T-helper 1 cell treated with Interleukin-12 subunit alpha and Interleukin-12 subunit beta and Interleukin-4 antibody, amounts not matched to agents 30 μg/mL and 1 μg/mL, for 36 hours (primary cell): ENCODE measurements at regions not wholly inside any gene's neighbourhood (a gene's known extent, or its start where the extent isn't known, plus 50 kb on each side); places are given as distances from the start of the nearest gene placed in this dataset.

Experiments used
- H3K27ac Mint-ChIP-seq: one replicate; pipeline ENCODE4 v1.8.0; 2021; ENCODE audit warnings: mild to moderate bottlenecking, mixed read lengths
- H3K27me3 Mint-ChIP-seq: one replicate; pipeline ENCODE4 v1.8.0; 2021; ENCODE audit warnings: low read depth, mixed read lengths
- H3K36me3 Mint-ChIP-seq: one replicate; pipeline ENCODE4 v1.8.0; 2021; ENCODE audit warnings: low read depth, mixed read lengths
- H3K4me1 Mint-ChIP-seq: one replicate; pipeline ENCODE4 v1.8.0; 2021; ENCODE audit warnings: low read depth, mixed read lengths
- H3K4me3 Mint-ChIP-seq: one replicate; pipeline ENCODE4 v1.8.0; 2021; ENCODE audit warnings: mild to moderate bottlenecking, moderate library complexity, mixed read lengths
- H3K9me3 Mint-ChIP-seq: one replicate; pipeline ENCODE4 v1.8.0; 2021; ENCODE audit warnings: mixed read lengths

DNA sequence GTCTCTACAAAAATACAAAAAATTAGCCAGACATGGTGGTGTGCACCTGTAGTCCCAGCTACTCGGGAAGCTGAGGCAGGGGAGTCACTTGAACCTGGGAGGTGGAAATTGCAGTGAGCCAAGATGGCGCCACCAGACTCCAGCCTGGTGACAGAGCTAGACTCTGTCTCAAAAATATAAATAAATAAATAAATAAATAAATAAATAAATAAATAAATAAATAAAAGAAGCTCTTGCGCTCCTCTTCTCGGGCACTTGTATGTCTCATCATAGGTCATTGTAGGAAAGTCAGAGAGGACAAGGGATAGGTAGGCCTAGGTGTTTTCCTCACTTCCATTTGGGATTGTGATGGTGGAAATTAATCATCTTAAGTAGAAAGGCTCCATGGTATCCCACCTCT lies 252.8 kb downstream of the PIK3R1 start:
- H3K36me3 Mint-ChIP-seq, result no peaks in the 10 kb centered on the region
- no peak overlapping the region for H3K27ac Mint-ChIP-seq
- no peak overlapping the region for H3K4me3 Mint-ChIP-seq
- no peaks in the 10 kb centered on the region for H3K4me1 Mint-ChIP-seq
- H3K27me3 Mint-ChIP-seq, result peaks cover 12% of the 10 kb centered on the region
- H3K9me3 Mint-ChIP-seq, result no peaks in the 10 kb centered on the region

GRCh38 chr5:68475476-68475983 lies 260.0 kb downstream of the PIK3R1 start:
- no peaks in the 10 kb centered on the region for H3K9me3 Mint-ChIP-seq
- H3K36me3 Mint-ChIP-seq, result no peaks in the 10 kb centered on the region
- peaks cover under 1% of the 10 kb centered on the region for H3K27me3 Mint-ChIP-seq
- H3K4me1 Mint-ChIP-seq, result no peaks in the 10 kb centered on the region
- H3K4me3 Mint-ChIP-seq, result no peak overlapping the region
- H3K27ac Mint-ChIP-seq, result no peak overlapping the region

- no peaks in the 10 kb centered on the region for H3K36me3 Mint-ChIP-seq
- no peaks in the 10 kb centered on the region for H3K9me3 Mint-ChIP-seq
These were observed 261.3 kb downstream of the PIK3R1 start for GRCh38 chr5:68476854-68477253.

GRCh38 chr5:68478301-68479095 lies 262.9 kb downstream of the PIK3R1 start:
- Mint-ChIP-seq H3K36me3 (no peaks in the 10 kb centered on the region), H3K4me1 (no peaks in the 10 kb centered on the region), H3K4me3 (no peak overlapping the region), H3K27ac (no peak overlapping the region), H3K9me3 (no peaks in the 10 kb centered on the region), H3K27me3 (peaks cover 13% of the 10 kb centered on the region)

More at GRCh38 chr5:68476854-68477253, 261.3 kb downstream of the PIK3R1 start:
- H3K4me1 Mint-ChIP-seq, result no peaks in the 10 kb centered on the region
- H3K27ac Mint-ChIP-seq, result no peak overlapping the region
- no peak overlapping the region for H3K4me3 Mint-ChIP-seq
- H3K27me3 Mint-ChIP-seq, result peaks cover 3% of the 10 kb centered on the region

- Mint-ChIP-seq H3K36me3 (no peaks in the 10 kb centered on the region), H3K27ac (no peak overlapping the region), H3K4me3 (no peak overlapping the region), H3K4me1 (no peaks in the 10 kb centered on the region), H3K27me3 (peaks cover 13% of the 10 kb centered on the region), H3K9me3 (no peaks in the 10 kb centered on the region)
These were observed 264.0 kb downstream of the PIK3R1 start for GRCh38 chr5:68479524-68479923.

DNA sequence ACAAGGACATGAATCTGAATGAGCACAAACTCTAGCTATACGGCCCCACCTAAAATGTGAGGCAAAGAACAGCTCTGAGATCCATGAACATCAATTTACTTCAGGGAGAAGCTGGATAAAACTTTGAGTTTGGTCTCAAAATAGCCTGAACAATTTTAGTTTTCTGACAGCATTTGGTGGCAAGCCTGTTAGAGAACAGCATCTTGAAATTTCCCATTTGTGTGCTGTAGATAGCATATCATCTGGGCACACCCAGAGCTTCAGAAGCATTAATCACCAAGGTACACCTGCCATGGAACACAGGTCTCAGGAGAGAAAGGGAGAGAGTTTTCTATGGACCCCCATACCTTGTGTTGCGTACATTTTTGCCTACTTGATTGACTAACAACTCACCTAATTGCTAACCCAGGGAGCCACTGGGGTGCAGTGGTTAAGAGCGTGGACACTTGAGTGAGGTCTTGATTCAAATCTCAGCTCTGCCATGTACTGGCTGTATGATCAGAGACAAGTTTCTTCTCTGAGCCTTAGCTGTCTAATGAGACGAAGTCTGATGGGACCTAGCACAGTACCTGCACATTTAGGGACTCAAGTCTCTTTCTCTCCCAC lies 264.9 kb downstream of the PIK3R1 start:
- H3K4me3 Mint-ChIP-seq, result no peak overlapping the region
- no peak overlapping the region for H3K27ac Mint-ChIP-seq
- no peaks in the 10 kb centered on the region for H3K9me3 Mint-ChIP-seq
- no peaks in the 10 kb centered on the region for H3K36me3 Mint-ChIP-seq
- H3K4me1 Mint-ChIP-seq, result no peaks in the 10 kb centered on the region
- peaks cover 13% of the 10 kb centered on the region for H3K27me3 Mint-ChIP-seq

DNA sequence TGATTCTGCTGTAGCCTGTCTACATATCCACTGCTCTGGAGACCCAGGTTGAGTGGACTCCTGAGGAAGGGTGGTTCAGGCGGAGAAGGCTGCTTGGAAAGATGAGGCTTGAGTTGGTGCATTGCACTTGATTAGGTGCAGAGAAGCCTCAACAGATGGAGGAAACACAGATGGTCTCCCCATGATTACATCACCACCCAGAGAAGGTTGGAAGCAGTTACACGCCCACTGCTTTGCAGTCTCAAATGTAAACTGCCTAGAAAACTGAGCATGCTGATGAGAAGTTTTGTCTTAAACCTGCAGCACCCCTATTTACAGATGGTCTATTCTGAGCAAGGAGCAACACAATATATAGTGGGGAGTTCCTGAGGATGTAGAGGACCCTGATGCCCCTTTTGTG lies 266.6 kb downstream of the PIK3R1 start:
- Mint-ChIP-seq H3K27me3 (peaks cover 22% of the 10 kb centered on the region), H3K9me3 (no peaks in the 10 kb centered on the region), H3K4me3 (no peak overlapping the region), H3K27ac (no peak overlapping the region), H3K36me3 (no peaks in the 10 kb centered on the region), H3K4me1 (no peaks in the 10 kb centered on the region)

DNA sequence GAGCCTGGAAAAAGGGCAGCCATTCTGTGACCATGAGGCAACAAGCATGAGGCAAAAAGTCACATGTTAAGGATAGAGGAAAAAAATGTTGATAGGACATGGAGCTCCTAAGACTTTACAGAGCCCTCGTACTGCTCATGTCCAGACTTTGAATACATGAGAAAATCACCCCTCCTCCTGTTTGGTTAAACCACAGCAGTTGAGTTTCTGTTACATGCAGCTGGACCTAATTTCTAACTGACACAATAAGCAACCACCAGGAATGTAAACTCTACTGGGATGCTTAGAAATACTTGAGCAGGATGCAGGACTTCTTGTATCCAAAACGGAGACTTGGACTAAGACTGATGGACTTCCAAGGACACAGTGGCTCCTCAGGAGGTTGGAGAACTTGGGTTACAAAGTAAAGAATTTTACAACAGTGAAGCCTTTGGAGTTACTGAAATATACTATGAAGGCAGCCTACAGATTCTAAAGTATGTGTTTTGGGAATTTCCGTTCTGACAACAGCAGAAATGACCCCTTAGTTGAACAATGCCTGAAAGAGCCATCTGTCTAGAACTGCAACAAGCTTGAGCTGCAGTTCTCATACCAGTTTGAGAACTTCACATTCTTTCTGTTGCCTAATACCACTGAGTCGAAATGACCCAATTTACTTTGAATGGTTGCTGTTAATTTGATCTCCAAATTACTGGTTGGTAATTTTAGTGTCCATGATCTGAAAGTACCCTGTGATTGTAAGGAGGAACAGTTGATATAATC lies 268.9 kb downstream of the PIK3R1 start:
- Mint-ChIP-seq H3K36me3 (no peaks in the 10 kb centered on the region), H3K27me3 (peaks cover 22% of the 10 kb centered on the region), H3K27ac (no peak overlapping the region), H3K4me3 (no peak overlapping the region), H3K9me3 (peaks cover 10% of the 10 kb centered on the region), H3K4me1 (no peaks in the 10 kb centered on the region)

GRCh38 chr5:68489556-68489955 lies 274.0 kb downstream of the PIK3R1 start:
- Mint-ChIP-seq H3K27me3 (peaks cover 19% of the 10 kb centered on the region), H3K36me3 (no peaks in the 10 kb centered on the region), H3K27ac (no peak overlapping the region), H3K4me1 (no peaks in the 10 kb centered on the region), H3K4me3 (no peak overlapping the region), H3K9me3 (peaks cover 10% of the 10 kb centered on the region)

DNA sequence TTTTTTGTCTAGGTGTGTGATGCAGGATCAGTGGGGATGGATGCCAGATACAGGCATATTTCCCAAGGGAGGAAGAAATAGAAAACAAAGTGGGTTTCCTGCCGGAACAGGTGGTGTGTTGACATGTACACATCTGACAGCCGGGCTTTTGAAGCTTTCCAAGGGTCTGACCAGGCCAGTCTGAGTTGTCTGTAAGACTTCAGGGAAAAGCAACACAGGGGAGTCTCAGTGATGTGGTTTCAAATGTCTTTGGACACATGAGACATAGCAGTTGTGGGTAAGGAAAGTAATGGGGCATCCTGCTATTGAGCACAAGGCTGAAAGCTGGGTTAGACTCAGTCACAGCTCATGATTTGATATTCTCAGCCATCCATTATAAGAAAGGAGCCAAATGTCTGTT lies 274.9 kb downstream of the PIK3R1 start:
- H3K27ac Mint-ChIP-seq, result no peak overlapping the region
- peaks cover 10% of the 10 kb centered on the region for H3K9me3 Mint-ChIP-seq
- H3K27me3 Mint-ChIP-seq, result peaks cover 19% of the 10 kb centered on the region
- no peak overlapping the region for H3K4me3 Mint-ChIP-seq
- no peaks in the 10 kb centered on the region for H3K4me1 Mint-ChIP-seq
- no peaks in the 10 kb centered on the region for H3K36me3 Mint-ChIP-seq

DNA sequence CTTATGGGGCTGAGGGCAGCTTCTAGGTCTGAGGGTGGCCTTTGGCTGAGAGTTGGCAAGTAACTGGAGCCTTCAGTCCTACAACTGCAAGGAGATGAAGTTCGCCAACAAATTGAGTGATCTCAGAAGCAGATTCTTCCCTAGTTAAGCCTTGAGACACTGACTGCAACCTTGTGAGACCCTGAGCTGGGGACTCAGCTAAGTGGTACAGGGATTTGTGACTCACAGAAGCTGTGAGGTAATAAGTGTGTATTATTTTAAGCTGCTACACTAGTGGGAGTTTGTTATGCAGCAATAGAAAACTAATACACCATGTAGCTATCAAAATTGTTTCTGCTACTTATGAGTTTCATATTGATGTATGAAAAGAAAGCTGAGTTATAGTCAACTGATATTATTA lies 279.2 kb downstream of the PIK3R1 start:
- Mint-ChIP-seq H3K4me3 (no peak overlapping the region), H3K4me1 (no peaks in the 10 kb centered on the region), H3K27ac (no peak overlapping the region), H3K9me3 (peaks cover 12% of the 10 kb centered on the region), H3K27me3 (peaks cover 9% of the 10 kb centered on the region), H3K36me3 (no peaks in the 10 kb centered on the region)

DNA sequence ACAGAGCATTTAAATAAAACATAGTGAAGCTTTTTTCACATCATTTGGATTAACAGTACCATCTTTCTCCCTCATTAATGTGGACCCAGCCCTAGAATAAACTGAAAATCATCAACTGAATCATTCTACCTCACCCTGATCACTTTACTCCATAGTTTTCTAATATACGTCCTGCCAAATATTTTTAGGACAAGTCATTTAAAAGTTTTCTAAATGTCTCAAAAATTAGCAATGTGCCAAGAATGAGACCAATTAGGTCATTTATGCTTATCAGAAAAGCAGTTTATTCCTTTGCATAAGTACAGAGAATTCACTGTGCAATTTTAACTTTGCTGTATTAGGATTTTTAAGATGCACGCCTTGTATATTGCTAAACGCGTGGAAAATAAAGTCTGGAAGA lies 284.4 kb downstream of the PIK3R1 start:
- no peak overlapping the region for H3K4me3 Mint-ChIP-seq
- H3K27me3 Mint-ChIP-seq, result peaks cover 2% of the 10 kb centered on the region
- no peak overlapping the region for H3K27ac Mint-ChIP-seq
- H3K9me3 Mint-ChIP-seq, result peaks cover 12% of the 10 kb centered on the region
- H3K4me1 Mint-ChIP-seq, result no peaks in the 10 kb centered on the region
- no peaks in the 10 kb centered on the region for H3K36me3 Mint-ChIP-seq

DNA sequence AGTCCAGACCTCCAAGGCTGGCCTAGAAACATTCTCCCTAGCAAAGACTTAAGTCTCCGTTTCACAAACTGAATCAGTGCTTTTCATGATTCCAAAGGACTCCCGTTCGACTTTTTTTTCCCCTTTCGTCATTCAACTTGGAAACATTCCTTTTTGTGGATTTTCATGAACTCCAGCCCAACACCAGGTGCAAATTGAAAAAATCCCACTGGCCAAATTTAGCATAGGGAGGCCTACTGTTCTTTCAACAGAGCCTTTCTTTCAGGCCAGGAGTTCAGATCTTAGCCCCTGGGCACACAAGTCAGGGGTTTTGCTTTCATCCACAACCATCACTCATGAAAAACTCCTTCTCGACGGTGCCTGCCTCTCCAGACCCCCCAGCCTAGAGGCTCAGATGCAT lies 285.3 kb downstream of the PIK3R1 start:
- Mint-ChIP-seq H3K4me3 (no peak overlapping the region), H3K9me3 (peaks cover 12% of the 10 kb centered on the region), H3K4me1 (no peaks in the 10 kb centered on the region), H3K27me3 (peaks cover 2% of the 10 kb centered on the region), H3K36me3 (no peaks in the 10 kb centered on the region), H3K27ac (no peak overlapping the region)

DNA sequence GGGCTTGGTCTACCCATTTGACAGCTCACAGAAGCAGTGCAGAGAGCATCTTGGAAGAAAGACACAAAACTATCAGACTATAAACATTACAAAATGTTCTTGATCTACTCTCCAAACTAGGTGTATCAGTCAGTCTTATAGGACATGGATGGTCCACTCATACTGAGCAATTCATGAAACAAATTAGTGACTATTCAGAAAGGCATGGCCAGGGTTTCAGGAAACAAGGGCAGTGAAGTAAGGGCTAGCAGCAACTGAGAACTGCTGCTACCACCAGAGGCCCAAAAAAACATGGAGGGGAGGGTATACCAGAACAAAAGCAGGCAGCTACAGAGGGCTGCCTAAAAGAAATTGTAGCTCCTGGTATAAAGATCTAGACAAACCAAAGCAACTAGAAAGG lies 287.0 kb downstream of the PIK3R1 start:
- no peaks in the 10 kb centered on the region for H3K4me1 Mint-ChIP-seq
- H3K4me3 Mint-ChIP-seq, result no peak overlapping the region

GRCh38 chr5:68504306-68504705 lies 288.8 kb downstream of the PIK3R1 start:
- Mint-ChIP-seq H3K27ac (no peak overlapping the region), H3K27me3 (peaks cover 2% of the 10 kb centered on the region), H3K4me3 (no peak overlapping the region), H3K9me3 (no peaks in the 10 kb centered on the region), H3K4me1 (no peaks in the 10 kb centered on the region), H3K36me3 (no peaks in the 10 kb centered on the region)

More for the DNA sequence above, 287.0 kb downstream of the PIK3R1 start:
- Mint-ChIP-seq H3K9me3 (peaks cover 3% of the 10 kb centered on the region), H3K27me3 (peaks cover 2% of the 10 kb centered on the region), H3K36me3 (no peaks in the 10 kb centered on the region), H3K27ac (no peak overlapping the region)
